OCI-LY3 (cell line): ENCODE measurements at regions not wholly inside any gene's neighbourhood (a gene's known extent, or its start where the extent isn't known, plus 50 kb on each side); places are given as distances from the start of the nearest gene placed in this dataset.

Experiments used
- EZH2phosphoT487 ChIP-seq: fragments of 200-600 bp; shearing (Covaris generic); IDR thresholded peaks from 2 replicates; pipeline ENCODE4 v1.6.1; 2018; ENCODE audit warnings: antibody characterized with exemption, mixed run types, low read depth
- TF ChIP-seq, protein P1 (sequence below): fragments of 200-600, 300-600 bp; sonication (generic); IDR thresholded peaks from 2 replicates; pipeline ENCODE4 v1.5.1; 2014; ENCODE audit warnings: antibody characterized with exemption, low read length, low read depth

GRCh38 chr1:38183096-38183495 is 136.5 kb upstream of the POU3F1 start:
- TF ChIP-seq, protein P1, sequence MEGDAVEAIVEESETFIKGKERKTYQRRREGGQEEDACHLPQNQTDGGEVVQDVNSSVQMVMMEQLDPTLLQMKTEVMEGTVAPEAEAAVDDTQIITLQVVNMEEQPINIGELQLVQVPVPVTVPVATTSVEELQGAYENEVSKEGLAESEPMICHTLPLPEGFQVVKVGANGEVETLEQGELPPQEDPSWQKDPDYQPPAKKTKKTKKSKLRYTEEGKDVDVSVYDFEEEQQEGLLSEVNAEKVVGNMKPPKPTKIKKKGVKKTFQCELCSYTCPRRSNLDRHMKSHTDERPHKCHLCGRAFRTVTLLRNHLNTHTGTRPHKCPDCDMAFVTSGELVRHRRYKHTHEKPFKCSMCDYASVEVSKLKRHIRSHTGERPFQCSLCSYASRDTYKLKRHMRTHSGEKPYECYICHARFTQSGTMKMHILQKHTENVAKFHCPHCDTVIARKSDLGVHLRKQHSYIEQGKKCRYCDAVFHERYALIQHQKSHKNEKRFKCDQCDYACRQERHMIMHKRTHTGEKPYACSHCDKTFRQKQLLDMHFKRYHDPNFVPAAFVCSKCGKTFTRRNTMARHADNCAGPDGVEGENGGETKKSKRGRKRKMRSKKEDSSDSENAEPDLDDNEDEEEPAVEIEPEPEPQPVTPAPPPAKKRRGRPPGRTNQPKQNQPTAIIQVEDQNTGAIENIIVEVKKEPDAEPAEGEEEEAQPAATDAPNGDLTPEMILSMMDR, result no peak
- TF ChIP-seq EZH2phosphoT487, result no peak
